ENCODE measurements at regions not wholly inside any gene's neighbourhood (a gene's known extent, or its start where the extent isn't known, plus 50 kb on each side); places are given as distances from the start of the nearest gene placed in this dataset.
"Not testable (repeated sequence)": the region's sequence is repeated elsewhere in the genome, so short reads cannot be mapped to it uniquely, and the experiment has no call there.

DNA sequence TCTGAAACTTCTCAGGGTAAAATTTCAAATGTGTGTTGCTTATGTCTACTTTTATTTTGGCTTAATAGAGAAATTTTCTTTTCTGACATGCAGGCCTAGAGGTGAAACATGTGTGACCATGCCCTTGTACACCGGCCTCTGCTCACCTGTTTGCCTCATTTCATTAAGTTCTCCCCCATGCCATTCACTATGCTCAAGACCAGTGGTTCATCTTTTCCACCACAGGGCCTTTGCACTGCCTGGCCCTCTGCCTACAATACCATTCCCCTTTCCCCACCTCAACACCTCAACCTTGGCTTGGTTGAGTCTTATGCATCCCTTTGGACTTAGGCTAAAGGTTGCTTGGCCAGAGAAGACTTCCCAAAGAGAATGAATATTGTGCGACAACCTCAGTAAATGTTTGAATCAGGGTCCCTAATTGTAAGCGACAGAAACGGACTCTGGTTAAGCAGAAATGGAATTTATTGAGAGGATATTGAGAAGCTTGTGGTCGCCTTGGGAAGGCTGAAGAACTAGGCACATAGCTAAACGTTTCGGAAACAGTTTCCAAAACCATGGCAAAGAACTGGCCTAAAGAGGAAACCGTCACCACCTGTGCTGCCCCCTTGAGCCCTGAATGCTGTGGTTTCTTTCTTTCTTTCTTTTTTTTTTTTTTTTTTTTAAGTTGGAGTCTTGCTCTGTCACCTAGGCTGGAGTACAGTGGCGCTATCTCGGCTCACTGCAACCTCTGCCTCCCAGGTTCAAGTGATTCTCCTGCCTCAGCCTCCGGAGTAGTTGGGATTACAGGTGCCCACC lies 152.2 kb downstream of the SOX4 start:
- no peak for DNase-seq

DNA sequence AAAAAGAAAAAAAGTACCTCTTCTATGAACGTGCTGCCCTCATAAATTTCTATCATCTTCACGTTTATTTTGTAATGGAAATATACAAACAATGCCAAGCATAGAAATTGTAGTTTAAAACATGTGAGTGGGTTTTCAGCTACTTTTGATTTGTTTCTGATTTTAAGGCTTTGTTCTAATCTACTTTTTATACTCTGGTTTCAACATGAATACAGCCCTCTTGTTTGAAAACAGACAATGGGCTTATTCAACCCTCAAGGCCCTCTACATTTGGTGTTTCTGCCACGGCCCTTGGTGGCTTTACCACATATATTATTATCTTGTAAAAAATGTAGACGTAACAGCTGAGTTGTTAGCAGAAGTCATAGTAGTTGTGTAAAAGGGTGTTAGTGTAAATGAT lies 153.9 kb downstream of the SOX4 start:
- no peak for DNase-seq

DNA sequence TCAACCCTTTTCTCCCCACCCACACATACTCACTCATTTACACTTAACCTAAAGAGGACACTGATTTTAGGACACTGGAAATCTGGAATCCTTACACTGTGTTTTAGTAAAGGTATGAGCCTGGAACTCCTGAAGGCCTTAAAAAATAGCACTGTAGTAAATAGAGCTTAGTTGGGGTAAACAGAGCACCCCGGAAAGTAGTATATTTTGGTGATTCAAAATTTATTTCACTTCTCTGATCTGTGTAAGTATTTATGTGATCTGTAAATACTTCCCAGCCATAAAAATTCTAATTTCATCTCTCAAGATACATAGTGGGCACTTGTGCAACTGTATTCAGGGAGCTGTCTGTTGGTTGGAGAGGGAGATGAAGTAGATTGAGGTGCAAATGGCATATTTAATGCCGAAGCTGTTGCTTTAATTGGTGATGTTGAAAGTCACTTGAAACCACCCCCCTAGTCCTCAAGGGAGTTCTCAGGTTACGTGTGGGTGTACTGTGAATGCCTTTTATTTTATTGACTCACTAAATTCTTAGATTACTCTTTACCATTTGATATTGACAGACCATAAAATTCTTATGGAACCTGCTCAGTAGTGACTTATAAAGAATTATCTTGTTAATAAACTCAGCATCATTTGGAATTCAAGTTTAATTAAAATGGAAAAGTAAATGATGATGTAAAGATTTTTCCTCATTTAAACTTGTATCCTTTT lies 154.9 kb downstream of the SOX4 start:
- DNase-seq: no peak

DNA sequence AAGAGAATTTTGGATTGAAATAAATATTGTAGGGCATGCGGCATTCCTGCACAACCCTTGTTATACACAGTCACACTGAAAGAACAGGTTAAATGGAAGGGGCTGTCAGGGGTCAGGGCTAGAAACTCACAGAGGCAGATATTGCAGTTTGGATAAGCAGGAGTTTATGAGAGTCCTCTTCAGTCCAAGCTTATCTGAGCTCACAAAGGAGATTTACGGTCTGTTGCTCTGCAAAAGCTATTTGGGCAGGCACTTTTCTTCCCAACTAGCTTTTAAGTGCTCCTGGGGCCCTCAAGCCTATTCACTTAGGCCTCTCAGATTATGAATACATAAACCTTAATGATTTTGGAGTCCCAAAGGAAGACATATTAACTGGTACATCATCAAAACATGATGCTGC lies 156.2 kb downstream of the SOX4 start:
- no peak for DNase-seq

DNA sequence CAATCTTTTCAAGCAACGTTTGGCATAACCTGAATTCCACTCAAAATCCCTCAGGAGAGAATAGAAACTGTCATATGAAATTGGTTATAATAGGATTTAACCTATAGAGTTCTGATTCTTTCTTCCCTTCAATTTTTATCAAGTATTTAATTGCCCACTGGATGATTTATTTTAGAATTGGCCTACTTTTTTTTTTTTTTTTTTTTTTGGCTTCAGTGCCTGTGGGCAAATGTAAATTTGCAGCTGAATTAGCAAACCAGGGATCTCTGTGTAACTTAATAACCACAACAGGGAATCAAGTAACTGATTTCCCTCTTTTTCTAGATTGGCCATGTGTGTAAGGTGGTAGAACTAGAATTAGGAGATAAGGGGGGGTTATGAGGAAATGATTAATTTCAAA lies 157.0 kb downstream of the SOX4 start:
- no peak for DNase-seq

DNA sequence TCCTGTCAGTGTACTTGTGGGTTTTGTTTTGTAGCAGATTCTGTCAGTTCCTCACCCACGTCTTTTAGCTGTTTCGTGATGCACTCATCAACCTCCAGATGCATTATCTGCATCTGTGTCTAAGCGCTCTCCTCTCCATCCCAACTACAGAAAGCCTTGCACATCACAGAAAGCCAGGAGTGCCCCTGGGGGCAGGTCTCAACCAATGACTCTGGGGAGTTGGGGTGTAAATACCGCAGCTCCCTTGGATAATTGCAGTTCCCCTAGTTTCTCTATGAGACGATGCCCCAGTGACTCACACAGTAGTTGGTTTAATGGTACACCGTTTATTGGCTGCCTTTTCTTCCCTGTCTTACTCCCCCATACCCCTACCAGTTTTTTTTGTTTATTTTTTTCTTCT lies 158.1 kb downstream of the SOX4 start:
- DNase-seq: no peak

DNA sequence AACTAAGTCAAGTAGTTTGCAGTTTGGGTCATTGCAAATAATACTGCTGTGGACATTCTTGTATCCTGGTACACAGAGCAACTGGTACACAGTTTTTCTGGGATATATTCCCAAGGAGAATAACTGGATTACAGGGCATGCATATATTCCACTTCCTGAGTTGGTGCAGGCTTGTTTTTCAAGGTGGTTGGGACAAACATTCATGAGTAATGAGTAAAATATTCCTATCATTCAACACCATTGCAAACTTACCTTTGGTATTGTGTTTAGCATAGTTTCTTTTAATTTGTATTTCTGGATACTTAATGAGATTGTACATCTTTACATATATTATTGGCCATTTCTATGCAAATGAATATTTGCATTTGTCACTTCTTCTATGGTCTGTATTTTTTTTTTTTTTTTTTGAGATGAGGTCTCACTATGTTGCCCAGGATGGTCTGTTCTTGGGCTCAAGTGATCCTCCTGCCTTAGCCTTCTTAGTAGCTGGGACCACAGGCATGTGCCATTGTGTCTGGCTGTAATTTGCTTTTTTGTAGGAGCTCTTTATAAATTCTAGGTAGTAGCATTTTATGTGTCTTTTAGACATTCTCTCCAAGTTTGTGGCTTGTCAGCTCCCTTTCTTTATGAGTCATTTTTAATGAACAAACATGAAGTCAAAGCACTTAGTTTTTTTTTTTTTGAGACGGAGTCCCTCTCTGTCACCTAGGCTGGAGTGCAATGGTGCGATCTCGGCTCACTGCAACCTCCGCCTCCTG lies 158.7 kb downstream of the SOX4 start:
- DNase-seq: no peak

DNA sequence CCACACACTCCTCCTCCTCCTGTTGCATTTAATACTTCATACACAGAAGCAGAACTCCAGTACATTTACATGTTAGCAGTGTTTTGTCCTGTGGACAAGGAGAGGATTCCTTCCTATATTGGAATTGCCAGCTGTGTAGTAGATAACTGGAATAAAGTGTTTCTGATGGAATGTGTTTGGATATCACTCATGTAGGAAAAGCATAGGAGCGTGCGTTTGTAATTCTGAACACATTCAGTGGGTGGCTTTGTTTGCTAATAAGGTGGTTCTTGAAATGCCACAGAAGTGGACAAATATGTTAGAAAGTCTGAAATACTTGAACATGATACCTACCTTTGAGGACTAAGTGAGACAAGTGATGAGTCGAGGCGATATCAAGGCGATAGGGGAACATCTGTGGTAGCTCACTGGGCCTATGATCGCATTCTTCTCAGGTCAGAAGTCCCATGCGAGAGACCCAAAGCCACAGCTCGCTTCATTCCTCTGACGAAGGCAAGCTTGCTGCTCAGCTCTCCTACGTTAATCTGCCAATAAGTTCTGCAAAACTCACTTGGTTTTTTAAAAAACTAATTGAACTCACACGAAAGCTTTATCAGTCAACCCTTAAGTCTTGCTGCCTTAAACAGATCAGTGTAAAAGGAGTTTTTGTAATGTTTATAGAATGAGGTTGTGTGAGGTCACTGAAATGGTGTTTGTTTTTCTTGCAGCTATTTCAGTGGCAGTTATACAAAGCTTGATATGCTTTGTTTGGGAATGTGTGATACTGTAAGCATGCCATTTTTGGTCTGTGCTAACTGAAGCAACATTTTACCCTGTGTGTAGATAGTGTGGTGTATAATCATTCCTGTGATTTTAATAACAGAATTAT lies 159.9 kb downstream of the SOX4 start:
- DNase-seq: no peak

DNA sequence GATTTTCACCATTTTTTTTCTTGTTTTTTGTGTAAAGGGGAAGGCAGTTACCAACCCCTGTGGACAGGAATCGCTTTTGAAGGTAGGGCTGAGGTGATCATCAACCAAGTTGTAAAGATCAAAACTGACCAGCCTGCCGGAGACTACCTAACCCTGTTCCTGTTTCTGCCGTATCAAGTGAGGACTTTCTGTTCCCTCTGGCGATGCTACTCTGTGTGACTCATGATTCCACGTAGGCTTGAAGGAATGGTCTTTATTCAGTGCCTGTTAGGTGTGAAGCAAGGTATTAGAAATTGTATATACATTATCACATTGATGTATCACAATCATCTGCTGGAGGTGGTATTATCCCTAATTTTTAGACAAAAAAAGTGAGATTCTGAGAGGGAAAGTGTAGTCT lies 161.3 kb downstream of the SOX4 start:
- DNase-seq: no peak

DNA sequence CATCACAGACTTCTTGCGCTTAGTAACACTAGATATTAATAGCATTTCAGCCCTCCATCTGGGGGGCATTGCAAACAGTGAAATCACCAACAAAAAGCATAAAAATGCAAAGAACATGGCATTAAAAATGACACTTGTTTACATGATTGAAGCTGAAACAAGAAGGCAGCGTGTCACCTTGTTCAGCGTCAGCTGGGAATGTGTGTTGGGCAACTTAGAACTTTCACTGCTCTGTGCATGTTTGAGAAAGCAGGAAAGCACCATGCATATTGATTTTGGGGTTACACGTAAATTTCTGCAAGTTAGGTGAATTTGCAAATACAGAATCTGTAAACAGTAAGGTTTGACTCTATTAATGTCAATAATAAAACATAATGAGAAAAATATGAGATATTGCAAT lies 162.9 kb downstream of the SOX4 start:
- no peak for DNase-seq

DNA sequence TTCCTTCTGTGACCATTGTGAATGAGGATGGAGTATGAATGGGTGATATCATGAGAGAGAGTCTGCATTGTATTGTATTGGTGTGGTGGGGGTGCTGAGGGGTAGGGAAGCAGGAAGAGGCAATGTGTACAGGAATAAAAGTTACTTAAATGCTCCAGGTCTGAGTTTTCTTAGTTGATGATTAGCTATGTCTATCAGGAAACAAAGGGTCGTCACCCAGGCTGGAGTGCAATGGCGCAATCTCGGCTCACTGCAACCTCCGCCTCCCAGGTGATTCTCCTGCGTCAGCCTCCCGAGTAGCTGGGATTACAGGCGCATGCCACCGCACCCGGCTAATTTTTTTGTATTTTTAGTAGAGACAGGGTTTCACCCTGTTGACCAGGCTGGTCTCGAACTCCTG lies 163.8 kb downstream of the SOX4 start:
- not testable (repeated sequence) for DNase-seq

DNA sequence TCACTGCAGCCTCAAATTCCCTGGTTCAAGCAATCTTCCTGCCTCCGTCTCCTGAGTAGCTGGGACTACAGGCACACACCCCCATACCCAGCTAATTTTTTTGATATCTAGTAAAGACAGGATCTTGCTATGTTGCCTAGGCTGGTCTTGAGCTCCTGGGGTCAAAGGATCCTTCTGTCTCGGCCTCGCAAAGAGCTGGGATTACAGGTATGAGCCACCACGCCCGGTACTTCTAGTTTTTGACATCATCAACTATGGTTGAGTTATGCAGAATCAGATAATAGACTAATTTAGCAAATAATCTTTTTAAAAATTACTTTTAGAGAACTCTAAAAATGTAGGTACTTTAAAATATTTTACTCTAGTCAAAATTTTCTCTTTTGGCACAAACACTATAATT lies 166.2 kb downstream of the SOX4 start:
- DNase-seq: no peak

DNA sequence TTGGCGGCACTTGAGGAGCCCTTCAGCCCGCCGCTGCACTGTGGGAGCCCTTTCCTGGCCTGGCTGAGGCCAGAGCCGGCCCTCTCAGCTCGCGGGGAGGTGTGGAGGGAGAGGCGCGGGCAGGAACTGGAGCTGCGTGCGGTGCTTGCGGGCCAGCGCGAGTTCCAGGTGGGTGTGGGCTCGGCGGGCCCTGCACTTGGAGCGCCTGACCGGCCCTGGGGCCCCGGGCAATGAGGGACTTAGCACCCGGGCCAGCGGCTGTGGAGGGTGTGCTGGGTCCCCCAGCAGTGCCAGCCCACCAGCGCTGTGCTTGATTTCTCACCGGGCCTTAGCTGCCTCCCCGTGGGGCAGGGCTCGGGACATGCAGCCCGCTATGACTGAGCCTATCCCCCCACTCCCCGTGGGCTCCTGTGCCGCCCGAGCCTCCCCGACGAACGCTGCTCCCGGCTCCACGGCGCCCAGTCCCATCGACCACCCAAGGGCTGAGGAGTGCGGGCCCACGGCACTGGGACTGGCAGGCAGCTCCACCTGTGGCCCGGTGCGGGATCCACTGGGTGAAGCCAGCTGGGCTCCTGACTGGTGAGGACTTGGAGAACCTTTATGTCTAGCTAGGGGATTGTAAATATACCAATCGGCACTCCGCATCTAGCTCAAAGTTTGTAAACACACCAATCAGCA lies 167.6 kb downstream of the SOX4 start:
- not testable (repeated sequence) for DNase-seq

DNA sequence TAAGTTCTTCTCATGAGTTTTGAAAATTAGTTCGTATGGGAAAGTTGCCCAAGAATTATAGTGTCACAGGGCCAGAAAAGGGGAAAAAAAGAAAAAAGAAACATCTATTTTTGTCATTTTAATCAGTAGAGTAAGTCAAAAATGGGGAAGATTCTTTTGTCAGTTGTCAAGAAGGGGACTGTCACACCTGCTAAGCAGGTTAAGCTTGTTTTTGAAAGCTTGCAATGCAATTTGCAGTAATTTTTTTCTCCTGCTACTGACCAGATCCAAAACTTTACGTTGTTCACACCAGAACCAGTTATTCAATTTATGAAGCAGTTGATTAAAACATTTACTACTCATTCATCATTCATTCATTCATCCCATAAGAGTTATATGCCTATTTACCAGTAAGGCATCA lies 171.4 kb downstream of the SOX4 start:
- DNase-seq: no peak

DNA sequence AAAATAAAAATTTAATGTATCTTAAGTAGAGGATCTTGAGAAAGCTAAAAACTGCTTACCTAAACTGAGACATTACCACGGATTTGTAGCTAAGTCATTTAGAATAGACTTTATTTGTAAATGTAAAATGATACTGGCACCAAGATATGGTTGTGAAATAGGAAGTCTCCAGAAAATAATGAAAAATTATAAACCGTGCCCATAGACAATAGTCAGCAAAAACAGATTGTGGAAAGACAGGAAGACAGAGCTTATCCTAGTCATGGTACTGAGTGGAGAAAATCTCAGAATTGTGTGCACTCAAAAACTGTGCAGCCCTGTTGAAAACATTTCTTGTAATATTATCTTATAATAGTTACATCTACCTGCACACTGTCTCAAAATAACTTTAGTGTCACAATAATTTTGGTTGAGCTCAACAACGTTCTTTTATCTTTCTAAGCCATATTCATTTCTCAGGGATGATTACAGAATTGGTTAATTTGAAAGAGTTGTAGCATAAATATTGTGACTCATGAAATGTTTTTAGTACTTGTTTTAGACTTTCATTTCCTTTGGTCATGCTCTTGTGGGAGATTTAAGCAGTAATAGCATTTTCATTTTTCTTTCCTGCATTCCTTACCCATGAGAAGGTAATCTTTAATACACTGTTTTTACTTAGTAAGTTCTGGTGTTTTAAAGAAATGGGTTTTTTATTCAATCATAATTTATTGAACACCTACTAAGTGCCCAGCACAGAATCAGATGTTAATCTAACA lies 174.5 kb downstream of the SOX4 start:
- DNase-seq: no peak

DNA sequence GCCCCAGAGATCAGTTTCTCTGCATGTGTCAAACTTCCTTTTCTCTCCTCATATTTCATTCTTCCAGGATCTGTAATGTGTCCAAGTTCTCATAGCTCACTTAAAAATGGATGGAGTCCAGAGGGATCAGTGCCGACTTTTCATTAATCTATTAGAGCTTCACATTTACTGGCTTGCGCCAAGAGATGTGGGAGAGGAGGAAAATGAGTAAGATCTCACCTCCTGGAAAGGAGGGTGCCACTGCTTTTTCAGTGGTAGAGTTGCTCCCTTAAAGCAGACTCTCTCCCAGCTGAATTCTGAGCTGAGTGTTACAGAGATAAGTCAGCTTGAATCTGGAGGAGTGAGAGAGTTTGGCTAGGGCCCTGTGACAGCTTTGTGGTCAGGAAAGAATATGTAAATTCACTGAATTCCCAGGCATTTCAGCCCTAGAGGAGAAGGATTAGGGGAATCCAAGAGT lies 175.9 kb downstream of the SOX4 start:
- DNase-seq: no peak

DNA sequence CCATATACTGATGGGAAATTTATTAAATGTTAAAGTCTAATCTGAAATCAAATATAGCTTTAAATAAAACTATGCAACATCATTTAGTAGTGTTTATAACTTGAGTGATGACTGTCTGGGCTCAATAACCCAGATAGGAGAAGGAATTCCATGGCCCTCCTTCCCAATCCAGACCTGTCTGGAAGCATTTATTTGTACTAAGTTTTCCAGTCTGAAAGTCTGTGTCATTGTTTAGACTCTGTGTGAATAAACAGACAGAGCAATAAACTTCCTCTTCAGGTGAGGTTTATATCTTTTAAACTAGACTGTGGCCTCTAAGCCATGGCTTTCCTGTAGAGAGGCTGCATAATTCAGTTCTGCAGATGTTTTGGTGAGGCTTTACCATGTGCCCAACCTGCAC lies 176.4 kb downstream of the SOX4 start:
- DNase-seq: no peak

DNA sequence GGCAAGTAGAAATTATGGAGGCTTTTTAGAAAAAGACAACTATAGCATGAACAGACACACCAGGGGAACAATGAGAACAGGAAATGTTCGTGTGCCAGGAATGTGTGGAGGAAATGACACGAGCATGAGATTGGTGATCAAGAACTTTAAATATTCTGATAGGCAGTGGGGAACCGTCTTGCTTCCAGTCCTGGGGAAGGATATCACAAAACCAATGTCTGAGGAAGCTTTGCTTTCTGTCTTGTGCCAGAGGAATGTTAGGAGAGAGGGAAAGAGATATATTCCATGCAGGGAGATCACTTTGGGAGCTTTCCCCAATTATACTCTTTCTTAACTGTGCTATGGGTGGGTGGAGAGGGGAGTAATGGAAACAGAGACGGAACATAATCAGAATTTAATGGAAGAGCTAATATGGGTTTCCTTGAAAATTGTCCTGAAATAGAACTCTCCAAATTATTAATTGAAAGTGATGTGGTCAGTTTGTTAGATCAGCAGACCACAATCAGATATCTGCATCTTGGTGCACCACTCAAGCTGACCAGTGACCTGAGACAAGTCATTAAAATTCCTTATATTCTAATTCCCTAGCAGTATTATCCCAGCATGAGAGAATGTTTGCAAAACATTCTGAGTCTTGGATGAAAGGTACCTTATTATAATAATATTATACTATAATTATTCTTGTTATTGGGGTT lies 178.2 kb downstream of the SOX4 start:
- DNase-seq: no peak

DNA sequence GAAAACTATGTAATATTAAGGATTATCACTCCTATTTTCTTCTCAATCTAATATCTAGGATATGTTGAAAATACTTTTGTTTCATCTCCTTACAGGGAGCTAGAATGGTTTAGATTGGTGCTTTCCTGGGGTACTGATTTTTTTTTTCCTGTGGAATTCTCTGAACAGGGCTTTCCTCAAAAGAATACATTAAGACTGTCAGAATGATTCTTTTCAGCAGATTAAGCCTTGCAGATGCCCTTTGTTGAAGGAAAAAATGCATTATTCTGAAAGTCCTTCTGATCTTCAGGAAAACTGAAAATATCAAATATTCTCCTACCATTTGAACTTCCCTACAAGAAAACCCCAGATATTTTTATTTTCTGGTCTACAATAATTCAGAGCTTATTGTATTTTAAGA lies 178.9 kb downstream of the SOX4 start:
- no peak for DNase-seq

DNA sequence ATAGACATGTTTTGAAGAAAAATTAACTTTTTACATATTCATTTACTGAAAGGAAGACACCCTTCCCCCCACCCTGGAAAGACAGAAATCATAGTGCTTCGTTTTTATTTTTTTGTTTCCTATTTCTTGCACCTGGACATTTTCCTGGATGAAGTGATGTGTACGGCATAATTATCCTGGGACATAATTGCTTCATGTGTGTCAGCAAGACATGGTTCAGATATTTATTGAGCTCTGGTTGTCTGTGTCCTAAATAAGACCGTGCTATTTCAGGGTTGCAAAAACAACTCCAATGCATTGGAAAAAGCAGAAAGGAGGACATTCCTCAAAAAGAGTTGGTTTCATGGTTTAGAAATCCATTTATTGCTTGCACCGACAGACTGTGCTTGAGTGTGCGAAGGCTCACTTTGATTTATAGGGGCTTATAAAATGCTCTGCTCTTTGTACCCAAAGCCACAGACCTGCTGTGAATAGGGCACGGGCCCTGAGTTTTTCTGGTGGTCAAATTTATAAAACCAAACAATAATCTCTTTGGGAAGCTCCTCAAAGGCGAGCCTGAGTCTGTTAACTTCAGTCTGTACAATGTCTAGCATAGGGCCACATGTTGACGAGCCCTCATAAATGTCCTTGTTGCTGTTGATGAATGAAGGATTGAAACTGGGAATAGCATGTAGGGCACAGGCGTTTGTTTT lies 179.5 kb downstream of the SOX4 start:
- DNase-seq: no peak
